HepG2 (cell line): ENCODE measurements at regions not wholly inside any gene's neighbourhood (a gene's known extent, or its start where the extent isn't known, plus 50 kb on each side); places are given as distances from the start of the nearest gene placed in this dataset.

ENCODE experiments used
- ATAC-seq: fragments of 200-7000 bp; cut with Tn5 transposase; 3 replicates; pipeline ENCODE4 v1.9.1; 2020; ENCODE audit warnings: mild to moderate bottlenecking, moderate library complexity
- BruUV-seq: library from RNA; stranded (reverse); fragments of 400-500 nt; replicated peaks from 2 replicates; lab custom pipeline; 2021; lab: Mats Ljungman, UMichigan
- CTCF ChIA-PET: fragments of 300-600 bp; formaldehyde crosslinking; extraction: SDS; loops from one replicate; lab custom pipeline; 2021; ENCODE audit warnings: low total read pairs, inconsistent platforms, low intra/inter-chr PET ratio; lab: Yijun Ruan, JAX
- POLR2A ChIA-PET: fragments of 350-600 bp; sonication (Branson Sonifier 250); formaldehyde crosslinking; loops from one replicate; lab custom pipeline; 2020; ENCODE audit warnings: antibody characterized with exemption, inconsistent platforms; lab: Yijun Ruan, JAX
- DNase-seq: peaks from one replicate; pipeline ENCODE4 v3.0.0-alpha.2; 2015; ENCODE audit warnings: low spot score
- FAIRE-seq: peaks from 3 replicates; lab custom pipeline; 2011; peaks lifted over from hg19 to GRCh38; lab: Jason Lieb, UNC
- H2AFZ ChIP-seq: one replicate; pipeline ENCODE4 v1.6.1; 2011; ENCODE audit warnings: low read length, inconsistent platforms
- H3K27ac ChIP-seq: fragments of 300-600 bp; 3 replicates; pipeline ENCODE4 v1.8.0; 2011; ENCODE audit warnings: mixed run types, mild to moderate bottlenecking, mixed read lengths, low read length, inconsistent platforms; ENCODE audit not compliant: insufficient read depth; ENCODE audit errors: extremely low read length
- H3K27me3 ChIP-seq, 2 experiments: fragments of 200-600 bp in 1 of 2; 2 replicates in 1 of 2; 3 replicates in 1 of 2; pipeline versions ENCODE4 v1.6.0 to v1.8.0; 2011; ENCODE audit warnings: low read length in 2 of 2, mild to moderate bottlenecking in 2 of 2, moderate library complexity in 2 of 2, inconsistent platforms in 1 of 2; ENCODE audit not compliant: insufficient read depth in 2 of 2, control insufficient read depth in 1 of 2
- H3K36me3 ChIP-seq, 2 experiments: fragments of 200-600 bp in 1 of 2; replicated peaks in 1 of 2; 2 replicates in 1 of 2; 3 replicates in 1 of 2; pipeline versions ENCODE4 v1.5.1 to v1.8.0; 2011; ENCODE audit warnings: low read length in 2 of 2, inconsistent platforms in 1 of 2; ENCODE audit not compliant: insufficient read depth in 2 of 2, control insufficient read depth in 1 of 2
- H3K4me1 ChIP-seq: 2 replicates; pipeline ENCODE4 v1.5.1; 2012; ENCODE audit warnings: low read length, inconsistent platforms; ENCODE audit not compliant: insufficient read depth
- H3K4me2 ChIP-seq: 2 replicates; pipeline ENCODE4 v1.6.0; 2011; ENCODE audit warnings: low read depth, low read length, inconsistent platforms
- H3K4me3 ChIP-seq, 3 experiments: fragments of 200-600 bp in 1 of 3; sonication (generic), shearing (Covaris generic) in 1 of 3; replicated peaks in 1 of 3; 2 replicates each; pipeline ENCODE4 v1.5.1; 2011 to 2016; ENCODE audit warnings: low read length in 3 of 3, inconsistent platforms in 2 of 3, low read depth in 2 of 3, mild to moderate bottlenecking in 2 of 3, control low read depth in 1 of 3, mixed read lengths in 1 of 3; ENCODE audit not compliant: insufficient read depth in 1 of 3
- H3K79me2 ChIP-seq: one replicate; pipeline ENCODE4 v1.6.1; 2011; ENCODE audit warnings: low read length, inconsistent platforms; ENCODE audit not compliant: insufficient read depth
- H3K9ac ChIP-seq: 2 replicates; pipeline ENCODE4 v1.6.0; 2011; ENCODE audit warnings: mild to moderate bottlenecking, low read depth, low read length, inconsistent platforms; ENCODE audit not compliant: insufficient read depth
- H3K9me3 ChIP-seq: 2 replicates; pipeline ENCODE4 v1.5.1; 2012; ENCODE audit warnings: mild to moderate bottlenecking, low read length
- H4K20me1 ChIP-seq: 2 replicates; pipeline ENCODE4 v1.6.0; 2011; ENCODE audit warnings: inconsistent platforms, mild to moderate bottlenecking, low read length, moderate library complexity; ENCODE audit not compliant: insufficient read depth
- AKAP8 ChIP-seq: sonication (generic); formaldehyde crosslinking; IDR thresholded peaks from 2 replicates; pipeline ENCODE4 v1.5.1; 2020; ENCODE audit warnings: mild to moderate bottlenecking, missing genetic modification reagents
- DR1 ChIP-seq: sonication (generic); formaldehyde crosslinking; IDR thresholded peaks from 2 replicates; pipeline ENCODE4 v1.8.0; 2021; ENCODE audit warnings: mild to moderate bottlenecking, missing genetic modification reagents, inconsistent platforms
- GFI1 ChIP-seq: sonication (generic); formaldehyde crosslinking; IDR thresholded peaks from 2 replicates; pipeline ENCODE4 v1.5.0; 2020; ENCODE audit warnings: missing genetic modification reagents, mild to moderate bottlenecking, borderline replicate concordance
- HOXA9 ChIP-seq: sonication (generic); formaldehyde crosslinking; IDR thresholded peaks from 2 replicates; pipeline ENCODE4 v1.8.1; 2022; ENCODE audit warnings: missing genetic modification reagents, mild to moderate bottlenecking, moderate library complexity, borderline replicate concordance
- MIXL1 ChIP-seq: IDR thresholded peaks from 2 replicates; pipeline ENCODE4 v1.6.1; 2016
- NR0B2 ChIP-seq: sonication (generic); formaldehyde crosslinking; IDR thresholded peaks from 2 replicates; pipeline ENCODE4 v1.4.0; 2020; ENCODE audit warnings: mild to moderate bottlenecking, missing genetic modification reagents
- RAD21 ChIP-seq: fragments of 450-650 bp; formaldehyde crosslinking; IDR thresholded peaks from 2 replicates; pipeline ENCODE4 v1.5.0; 2020; ENCODE audit warnings: mild to moderate bottlenecking
- RAD51 ChIP-seq: fragments of 450-650 bp; IDR thresholded peaks from 2 replicates; pipeline ENCODE4 v1.6.1; 2016; ENCODE audit warnings: borderline replicate concordance
- RBFOX2 ChIP-seq: fragments of 200-400 bp; formaldehyde crosslinking; IDR thresholded peaks from 2 replicates; pipeline ENCODE4 v1.6.1; 2017; ENCODE audit warnings: low read depth, mild to moderate bottlenecking, low read length
- RFX3 ChIP-seq: IDR thresholded peaks from 2 replicates; pipeline ENCODE4 v1.6.1; 2016; ENCODE audit warnings: missing biosample characterization, missing genetic modification reagents
- SMC3 ChIP-seq: IDR thresholded peaks from 2 replicates; pipeline ENCODE4 v1.6.1; 2011; ENCODE audit warnings: low read length, improper control_type of control experiment
- STAG1 ChIP-seq: sonication (generic); formaldehyde crosslinking; IDR thresholded peaks from 2 replicates; pipeline ENCODE4 v1.4.0; 2020; ENCODE audit warnings: missing genetic modification reagents
- TOE1 ChIP-seq: sonication (generic); formaldehyde crosslinking; IDR thresholded peaks from 2 replicates; pipeline ENCODE4 v1.4.0; 2020; ENCODE audit warnings: mild to moderate bottlenecking, missing genetic modification reagents
- YEATS4 ChIP-seq: sonication (generic); formaldehyde crosslinking; IDR thresholded peaks from 2 replicates; pipeline ENCODE4 v1.4.0; 2020; ENCODE audit warnings: missing genetic modification reagents, borderline replicate concordance
- ZKSCAN1 ChIP-seq: fragments of 150-350 bp; IDR thresholded peaks from 2 replicates; pipeline ENCODE4 v1.6.1; 2014; ENCODE audit warnings: low read length
- ZNF207 ChIP-seq: fragments of 450-650 bp; IDR thresholded peaks from 2 replicates; pipeline ENCODE4 v1.6.1; 2016; ENCODE audit warnings: antibody characterized with exemption, borderline replicate concordance
- ZNF331 ChIP-seq: sonication (generic); formaldehyde crosslinking; IDR thresholded peaks from 2 replicates; pipeline ENCODE4 v1.4.0; 2020; ENCODE audit warnings: missing genetic modification reagents
- ZNF501 ChIP-seq: sonication (generic); formaldehyde crosslinking; IDR thresholded peaks from 2 replicates; pipeline ENCODE4 v1.5.1; 2020; ENCODE audit warnings: mild to moderate bottlenecking, moderate library complexity, missing genetic modification reagents
- ZNF616 ChIP-seq: sonication (generic); formaldehyde crosslinking; IDR thresholded peaks from 2 replicates; pipeline ENCODE4 v1.5.0; 2020; ENCODE audit warnings: low read depth, mild to moderate bottlenecking, missing genetic modification reagents
- ZNF770 ChIP-seq: sonication (generic); formaldehyde crosslinking; IDR thresholded peaks from 2 replicates; pipeline ENCODE4 v1.5.0; 2020; ENCODE audit warnings: mild to moderate bottlenecking, missing genetic modification reagents
- WGBS: methylation state at CpG from one replicate; pipeline ENCODE4 v1.1.6; 2017; ENCODE audit warnings: low lambda C conversion rate; 5-methylcytosine and 5-hydroxymethylcytosine counted together
- in situ Hi-C: cut with HindIII; loops from 2 replicates; pipeline ENCODE4 v1.10.0; 2017; ENCODE audit warnings: low pct_unique_long_range_greater_than_20kb; ENCODE audit not compliant: extremely low pct_ligation_motif_present
- intact Hi-C: fragments of 100-400 bp; cut with micrococcal nuclease; formaldehyde crosslinking; loops from one replicate; pipeline ENCODE4 v1.10.0; 2022; ENCODE audit not compliant: unreplicated experiment
- TF ChIP-seq, protein P1 (sequence below): IDR thresholded peaks from 2 replicates; pipeline ENCODE4 v1.6.1; 2018; ENCODE audit warnings: missing genetic modification reagents
- TF ChIP-seq, protein P2 (sequence below): IDR thresholded peaks from 2 replicates; pipeline ENCODE4 v1.6.1; 2016; ENCODE audit warnings: missing biosample characterization, missing genetic modification reagents, low read depth

- in situ Hi-C loops (no loop called here), intact Hi-C loops (loop anchor here (1.0 to 2.0 kb wide), 2 partner anchors 602 to 769 kb away; partner anchors contain the start of gene MAF)
- peaks cover 16% of the 10 kb centered on the region for H3K9me3 ChIP-seq
- H3K4me1 ChIP-seq, result no peaks in the 10 kb centered on the region
- BruUV-seq, result no TSS peak
- ATAC-seq (peak; percentile 94), FAIRE-seq (peak; percentile 34), DNase-seq (peak; percentile 23)
- CTCF ChIA-PET, result interaction anchor here (1.7 kb wide), 1 partner anchor 372 kb away, joined by 6 read pairs; no protein-coding TSS in a partner anchor
- H3K79me2 ChIP-seq, result no peaks in the 10 kb centered on the region
- no peaks in the 10 kb centered on the region for H4K20me1 ChIP-seq
- POLR2A ChIA-PET, result no interaction called here
- no peak overlapping the region for H2AFZ ChIP-seq
- 54% methylated on average over 7 of the region's 7 CpGs for WGBS
- no peaks in the 10 kb centered on the region for H3K36me3 ChIP-seq
- no peaks in the 10 kb centered on the region for H3K27me3 ChIP-seq
- H3K4me3 ChIP-seq, result no peak overlapping the region
- no peak overlapping the region for H3K9ac ChIP-seq
- H3K4me2 ChIP-seq, result no peak overlapping the region
- no peak overlapping the region for H3K27ac ChIP-seq
- TF ChIP-seq DR1 (CRISPR knock-in tag) (no peak), ZNF616 (CRISPR knock-in tag) (no peak), ZNF207 (no peak), ZNF770 (CRISPR knock-in tag) (no peak), NR0B2 (CRISPR knock-in tag) (no peak), GFI1 (CRISPR knock-in tag) (no peak), RBFOX2 (no peak), HOXA9 (CRISPR knock-in tag) (no peak), AKAP8 (no peak), ZKSCAN1 (no peak), STAG1 (peak; percentile 89), YEATS4 (no peak), RFX3 (no peak), ZNF501 (CRISPR knock-in tag) (0 out of 2 replicates have a peak, but pooled peaks have one; percentile 21), SMC3 (peak; percentile 87), ZNF331 (CRISPR knock-in tag) (no peak), RAD51 (no peak), TOE1 (CRISPR knock-in tag) (no peak), RAD21 (CRISPR knock-in tag) (peak; percentile 70), MIXL1 (CRISPR knock-in tag) (0 out of 2 replicates have a peak, but pooled peaks have one; percentile 33)
- TF ChIP-seq, protein P1, sequence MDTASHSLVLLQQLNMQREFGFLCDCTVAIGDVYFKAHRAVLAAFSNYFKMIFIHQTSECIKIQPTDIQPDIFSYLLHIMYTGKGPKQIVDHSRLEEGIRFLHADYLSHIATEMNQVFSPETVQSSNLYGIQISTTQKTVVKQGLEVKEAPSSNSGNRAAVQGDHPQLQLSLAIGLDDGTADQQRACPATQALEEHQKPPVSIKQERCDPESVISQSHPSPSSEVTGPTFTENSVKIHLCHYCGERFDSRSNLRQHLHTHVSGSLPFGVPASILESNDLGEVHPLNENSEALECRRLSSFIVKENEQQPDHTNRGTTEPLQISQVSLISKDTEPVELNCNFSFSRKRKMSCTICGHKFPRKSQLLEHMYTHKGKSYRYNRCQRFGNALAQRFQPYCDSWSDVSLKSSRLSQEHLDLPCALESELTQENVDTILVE (CRISPR knock-in tag), result no peak
- TF ChIP-seq, protein P2, sequence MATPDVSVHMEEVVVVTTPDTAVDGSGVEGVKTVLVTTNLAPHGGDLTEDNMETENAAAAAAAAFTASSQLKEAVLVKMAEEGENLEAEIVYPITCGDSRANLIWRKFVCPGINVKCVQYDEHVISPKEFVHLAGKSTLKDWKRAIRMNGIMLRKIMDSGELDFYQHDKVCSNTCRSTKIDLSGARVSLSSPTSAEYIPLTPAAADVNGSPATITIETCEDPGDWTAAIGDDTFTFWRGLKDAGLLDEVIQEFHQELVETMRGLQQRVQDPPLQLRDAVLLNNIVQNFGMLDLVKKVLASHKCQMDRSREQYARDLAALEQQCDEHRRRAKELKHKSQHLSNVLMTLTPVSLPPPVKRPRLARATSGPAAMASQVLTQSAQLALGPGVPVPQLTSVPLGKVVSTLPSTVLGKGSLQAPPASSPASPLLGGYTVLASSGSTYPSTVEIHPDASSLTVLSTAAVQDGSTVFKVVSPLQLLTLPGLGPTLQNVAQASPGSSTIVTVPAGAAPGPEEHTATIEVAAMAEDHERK (CRISPR knock-in tag), result no peak
Observed at GRCh38 chr16:80369138-80369958, 171.4 kb upstream of the DYNLRB2 start.
